Sigmoid colon (tissue), 4 donors: ENCODE measurements at regions not wholly inside any gene's neighbourhood (a gene's known extent, or its start where the extent isn't known, plus 50 kb on each side); places are given as distances from the start of the nearest gene placed in this dataset.

ENCODE experiments used
- POLR2AphosphoS5 ChIP-seq, 4 donors: sonication (generic); formaldehyde crosslinking; IDR thresholded peaks; one replicate each; pipeline ENCODE4 v1.6.1; 2017; ENCODE audit warnings: antibody characterized with exemption in 4 of 4
- TF ChIP-seq, protein P1 (sequence below), 4 experiments: fragments of 450-650 bp in 3 of 4; fragments of 200-600 bp in 1 of 4; IDR thresholded peaks; one replicate each; pipeline ENCODE4 v1.5.1; 2016 to 2019; ENCODE audit warnings: antibody characterized with exemption in 4 of 4, mild to moderate bottlenecking in 3 of 4, moderate library complexity in 2 of 4

DNA sequence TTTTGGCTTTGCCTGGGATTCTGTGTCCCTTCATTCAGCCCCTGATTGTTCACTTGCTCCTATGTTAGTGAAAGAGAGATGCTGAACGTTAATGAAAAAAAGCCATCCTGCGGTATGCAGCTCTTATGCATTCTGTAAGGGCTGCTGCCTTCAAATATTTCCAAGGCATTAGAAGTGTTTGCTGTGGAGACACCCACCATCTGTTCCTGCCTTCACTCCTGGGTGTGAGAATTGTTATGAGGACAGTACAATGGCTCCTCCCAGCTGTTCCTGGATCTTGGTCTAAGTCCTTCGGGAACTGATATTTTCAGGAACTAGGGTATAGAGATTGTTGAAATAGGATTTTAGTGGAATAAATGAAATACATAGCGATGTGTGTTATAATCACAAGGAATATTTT is 427.1 kb upstream of the FAM47C start:
- TF ChIP-seq, protein P1, sequence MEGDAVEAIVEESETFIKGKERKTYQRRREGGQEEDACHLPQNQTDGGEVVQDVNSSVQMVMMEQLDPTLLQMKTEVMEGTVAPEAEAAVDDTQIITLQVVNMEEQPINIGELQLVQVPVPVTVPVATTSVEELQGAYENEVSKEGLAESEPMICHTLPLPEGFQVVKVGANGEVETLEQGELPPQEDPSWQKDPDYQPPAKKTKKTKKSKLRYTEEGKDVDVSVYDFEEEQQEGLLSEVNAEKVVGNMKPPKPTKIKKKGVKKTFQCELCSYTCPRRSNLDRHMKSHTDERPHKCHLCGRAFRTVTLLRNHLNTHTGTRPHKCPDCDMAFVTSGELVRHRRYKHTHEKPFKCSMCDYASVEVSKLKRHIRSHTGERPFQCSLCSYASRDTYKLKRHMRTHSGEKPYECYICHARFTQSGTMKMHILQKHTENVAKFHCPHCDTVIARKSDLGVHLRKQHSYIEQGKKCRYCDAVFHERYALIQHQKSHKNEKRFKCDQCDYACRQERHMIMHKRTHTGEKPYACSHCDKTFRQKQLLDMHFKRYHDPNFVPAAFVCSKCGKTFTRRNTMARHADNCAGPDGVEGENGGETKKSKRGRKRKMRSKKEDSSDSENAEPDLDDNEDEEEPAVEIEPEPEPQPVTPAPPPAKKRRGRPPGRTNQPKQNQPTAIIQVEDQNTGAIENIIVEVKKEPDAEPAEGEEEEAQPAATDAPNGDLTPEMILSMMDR (IDR thresholded peaks at IDR 0.05) = no peak
- TF ChIP-seq POLR2AphosphoS5 (IDR thresholded peaks at IDR 0.05) = no peak
